ENCODE measurements at regions not wholly inside any gene's neighbourhood (a gene's known extent, or its start where the extent isn't known, plus 50 kb on each side); places are given as distances from the start of the nearest gene placed in this dataset.

DNA sequence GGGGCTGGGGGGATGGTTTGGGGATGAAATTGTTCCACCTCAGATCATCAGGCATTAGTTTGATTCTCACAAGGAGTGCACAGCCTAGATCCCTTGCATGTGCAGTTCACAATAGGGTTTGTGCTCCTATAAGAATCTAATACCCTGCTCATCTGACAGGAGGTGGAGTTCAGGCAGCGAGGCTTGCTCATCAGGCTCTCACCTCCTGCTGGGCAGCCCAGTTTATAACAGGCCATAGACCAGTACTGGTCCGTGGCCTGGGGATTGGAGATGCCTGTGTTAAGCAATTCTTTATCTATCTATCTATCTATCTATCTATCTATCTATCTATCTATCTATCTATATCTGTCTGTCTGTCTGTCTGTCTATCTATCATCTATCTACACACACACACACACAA is 525.3 kb upstream of the DAB1 start:
- TF ChIP-seq CTCF (IDR thresholded peaks at IDR 0.05): no peak
- TF ChIP-seq POLR2A (IDR thresholded peaks at IDR 0.05): no peak

Data from Peyer's patch (tissue), 4 donors.